GM23248 (cell line): ENCODE measurements at regions not wholly inside any gene's neighbourhood (a gene's known extent, or its start where the extent isn't known, plus 50 kb on each side); places are given as distances from the start of the nearest gene placed in this dataset.

Experiments
- DNase-seq: peaks from one replicate; pipeline ENCODE4 v3.0.0-alpha.2; 2015
- H2AFZ ChIP-seq: fragments of 200-600 bp; sonication (generic); 2 replicates; pipeline ENCODE4 v1.6.1; 2016; ENCODE audit warnings: antibody characterized with exemption
- H3F3A ChIP-seq: fragments of 200-600 bp; sonication (generic); 2 replicates; pipeline ENCODE4 v1.6.1; 2016; ENCODE audit warnings: mild to moderate bottlenecking, antibody characterized with exemption, mixed run types; ENCODE audit not compliant: insufficient read depth
- H3K27ac ChIP-seq: fragments of 200-600 bp; sonication (generic); 2 replicates; pipeline ENCODE4 v1.5.1; 2016; ENCODE audit warnings: mild to moderate bottlenecking
- H3K27me3 ChIP-seq: fragments of 200-600 bp; sonication (generic); replicated peaks from 2 replicates; pipeline ENCODE4 v1.6.1; 2016; ENCODE audit warnings: mild to moderate bottlenecking; ENCODE audit not compliant: insufficient read depth
- H3K36me3 ChIP-seq: fragments of 200-600 bp; sonication (generic); 2 replicates; pipeline ENCODE4 v1.6.1; 2016; ENCODE audit warnings: low read depth, mild to moderate bottlenecking
- H3K4me1 ChIP-seq: fragments of 200-600 bp; sonication (generic); 2 replicates; pipeline ENCODE4 v1.6.1; 2016; ENCODE audit warnings: mild to moderate bottlenecking; ENCODE audit not compliant: insufficient read depth
- H3K4me2 ChIP-seq: fragments of 200-600 bp; sonication (generic); one replicate; pipeline ENCODE4 v1.6.1; 2016; ENCODE audit warnings: mild to moderate bottlenecking; ENCODE audit not compliant: unreplicated experiment
- H3K4me3 ChIP-seq: fragments of 200-600 bp; sonication (generic); 2 replicates; pipeline ENCODE4 v1.5.1; 2016; ENCODE audit warnings: mild to moderate bottlenecking
- H3K79me2 ChIP-seq: fragments of 200-600 bp; sonication (generic); 2 replicates; pipeline ENCODE4 v1.6.1; 2016; ENCODE audit warnings: mild to moderate bottlenecking; ENCODE audit not compliant: insufficient read depth
- H3K9ac ChIP-seq: fragments of 200-600 bp; sonication (generic); 2 replicates; pipeline ENCODE4 v1.6.1; 2016; ENCODE audit warnings: mild to moderate bottlenecking
- H3K9me2 ChIP-seq: fragments of 200-600 bp; sonication (generic); 2 replicates; pipeline ENCODE4 v1.6.1; 2016; ENCODE audit warnings: mixed run types, mild to moderate bottlenecking, moderate library complexity; ENCODE audit not compliant: insufficient read depth
- H3K9me3 ChIP-seq: fragments of 200-600 bp; sonication (generic); one replicate; pipeline ENCODE4 v1.6.1; 2017; ENCODE audit warnings: low read depth
- H4K20me1 ChIP-seq: fragments of 200-600 bp; sonication (generic); 2 replicates; pipeline ENCODE4 v1.6.0; 2016; ENCODE audit not compliant: insufficient read depth
- EZH2 ChIP-seq: fragments of 200-600 bp; sonication (generic); IDR thresholded peaks from 2 replicates; pipeline ENCODE4 v1.6.1; 2018; ENCODE audit warnings: antibody characterized with exemption, mild to moderate bottlenecking; ENCODE audit not compliant: insufficient read depth, poor library complexity, severe bottlenecking
- EZH2phosphoT487 ChIP-seq: fragments of 200-600 bp; sonication (generic); IDR thresholded peaks from 2 replicates; pipeline ENCODE4 v1.6.1; 2018; ENCODE audit warnings: antibody characterized with exemption, moderate library complexity, mild to moderate bottlenecking, low read depth; ENCODE audit not compliant: insufficient read depth
- WGBS, 2 experiments: methylation state at CpG; one replicate each; pipeline ENCODE4 v1.1.6; 2015 to 2017; ENCODE audit warnings: low lambda C conversion rate in 2 of 2, low coverage in 1 of 2; ENCODE audit errors: missing lambda C conversion rate in 2 of 2; 5-methylcytosine and 5-hydroxymethylcytosine counted together
- in situ Hi-C: fragments of 300-500 bp; cut with MboI; formaldehyde crosslinking; loops from 2 replicates; pipeline ENCODE4 v1.15.0; 2020

GRCh38 chrX:42686296-42686695 is 91.7 kb downstream of the PPP1R2C start:
- Histone ChIP-seq H3K4me3 (no peak overlapping the region), H3K27ac (no peak overlapping the region), H3K9me3 (no peaks in the 10 kb centered on the region), H3K9me2 (no peaks in the 10 kb centered on the region), H3K27me3 (no peaks in the 10 kb centered on the region), H2AFZ (no peak overlapping the region), H3K79me2 (no peaks in the 10 kb centered on the region), H3K36me3 (no peaks in the 10 kb centered on the region), H3K9ac (no peak overlapping the region), H4K20me1 (no peaks in the 10 kb centered on the region), H3K4me1 (no peaks in the 10 kb centered on the region), H3F3A (no peaks in the 10 kb centered on the region), H3K4me2 (no peak overlapping the region)
- in situ Hi-C loops = no loop called here
- TF ChIP-seq EZH2phosphoT487 = no peak
- TF ChIP-seq EZH2 = no peak
- 21 to 25% methylated on average over 1 of the region's 1 CpG for WGBS, 2 experiments
- DNase-seq = no peak

GRCh38 chrX:42684065-42684464 is 93.9 kb downstream of the PPP1R2C start:
- no peaks in the 10 kb centered on the region for H3K9me3 ChIP-seq
- H3K27me3 ChIP-seq = no peaks in the 10 kb centered on the region
- TF ChIP-seq EZH2phosphoT487 (no peak), EZH2 (no peak)
- H3K27ac ChIP-seq = no peak overlapping the region
- 41 to 49% methylated on average over 2 of the region's 2 CpGs for WGBS, 2 experiments
- H3K9me2 ChIP-seq = no peaks in the 10 kb centered on the region
- no peaks in the 10 kb centered on the region for H3F3A ChIP-seq
- no peaks in the 10 kb centered on the region for H3K36me3 ChIP-seq
- no peak overlapping the region for H3K9ac ChIP-seq
- H3K79me2 ChIP-seq = no peaks in the 10 kb centered on the region
- in situ Hi-C loops = no loop called here
- no peaks in the 10 kb centered on the region for H3K4me1 ChIP-seq
- no peak overlapping the region for H3K4me2 ChIP-seq
- DNase-seq = no peak
- no peak overlapping the region for H2AFZ ChIP-seq
- no peak overlapping the region for H3K4me3 ChIP-seq
- no peaks in the 10 kb centered on the region for H4K20me1 ChIP-seq

- no peak overlapping the region for H3K9ac ChIP-seq
- no peaks in the 10 kb centered on the region for H4K20me1 ChIP-seq
- H3K79me2 ChIP-seq = no peaks in the 10 kb centered on the region
- no peaks in the 10 kb centered on the region for H3F3A ChIP-seq
- no peaks in the 10 kb centered on the region for H3K36me3 ChIP-seq
- no peak overlapping the region for H3K4me3 ChIP-seq
- DNase-seq = no peak
- in situ Hi-C loops = no loop called here
- H3K9me2 ChIP-seq = no peaks in the 10 kb centered on the region
- 2 to 5% methylated on average over 2 of the region's 2 CpGs for WGBS, 2 experiments
- TF ChIP-seq EZH2 (no peak), EZH2phosphoT487 (no peak)
- H2AFZ ChIP-seq = no peak overlapping the region
- no peak overlapping the region for H3K27ac ChIP-seq
- H3K4me1 ChIP-seq = no peaks in the 10 kb centered on the region
- no peaks in the 10 kb centered on the region for H3K27me3 ChIP-seq
- no peaks in the 10 kb centered on the region for H3K9me3 ChIP-seq
- H3K4me2 ChIP-seq = no peak overlapping the region
Observed at GRCh38 chrX:42680666-42681065, 97.3 kb downstream of the PPP1R2C start.

- TF ChIP-seq EZH2phosphoT487 = no peak
- TF ChIP-seq EZH2 = no peak
- Histone ChIP-seq H3K27ac (no peak overlapping the region), H3K79me2 (no peaks in the 10 kb centered on the region), H3K9ac (no peak overlapping the region), H3K27me3 (no peaks in the 10 kb centered on the region), H2AFZ (no peak overlapping the region), H3F3A (no peaks in the 10 kb centered on the region), H3K9me2 (no peaks in the 10 kb centered on the region), H3K36me3 (no peaks in the 10 kb centered on the region), H3K9me3 (no peaks in the 10 kb centered on the region), H3K4me3 (no peak overlapping the region), H3K4me1 (no peaks in the 10 kb centered on the region), H3K4me2 (no peak overlapping the region), H4K20me1 (no peaks in the 10 kb centered on the region)
- 26 to 47% methylated on average over 6 of the region's 6 CpGs for WGBS, 2 experiments
- DNase-seq = peak; percentile 12
- in situ Hi-C loops = no loop called here
Observed at GRCh38 chrX:42678133-42678532, 99.8 kb downstream of the PPP1R2C start.

GRCh38 chrX:42673301-42673810 is 104.6 kb downstream of the PPP1R2C start:
- Histone ChIP-seq H4K20me1 (no peaks in the 10 kb centered on the region), H3F3A (no peaks in the 10 kb centered on the region), H2AFZ (no peak overlapping the region), H3K4me1 (no peaks in the 10 kb centered on the region), H3K9ac (no peak overlapping the region), H3K9me2 (no peaks in the 10 kb centered on the region), H3K4me2 (no peak overlapping the region), H3K36me3 (no peaks in the 10 kb centered on the region), H3K27ac (no peak overlapping the region), H3K27me3 (no peaks in the 10 kb centered on the region), H3K4me3 (no peak overlapping the region), H3K9me3 (no peaks in the 10 kb centered on the region), H3K79me2 (no peaks in the 10 kb centered on the region)
- in situ Hi-C loops = no loop called here
- DNase-seq = no peak
- TF ChIP-seq EZH2phosphoT487 (no peak), EZH2 (no peak)
